H1 (cell line): ENCODE measurements at regions not wholly inside any gene's neighbourhood (a gene's known extent, or its start where the extent isn't known, plus 50 kb on each side); places are given as distances from the start of the nearest gene placed in this dataset.

Source experiments
- CHD7 ChIP-seq: fragments of 300-600 bp; sonication (generic); IDR thresholded peaks from 2 replicates; pipeline ENCODE4 v1.7.1; 2012; ENCODE audit warnings: low read length, moderate library complexity, mild to moderate bottlenecking, inconsistent platforms; ENCODE audit not compliant: insufficient replicate concordance
- MAFK ChIP-seq: IDR thresholded peaks from 2 replicates; pipeline ENCODE4 v1.6.1; 2012; ENCODE audit warnings: low read depth, mild to moderate bottlenecking, improper control_type of control experiment, low read length
- NRF1 ChIP-seq: IDR thresholded peaks from 2 replicates; pipeline ENCODE4 v1.6.1; 2011; ENCODE audit warnings: mild to moderate bottlenecking, low read depth, low read length, improper control_type of control experiment
- RBBP5 ChIP-seq: IDR thresholded peaks from 2 replicates; pipeline ENCODE4 v1.7.1; 2012; ENCODE audit warnings: low read depth, mild to moderate bottlenecking, inconsistent platforms, low read length, moderate library complexity, borderline replicate concordance

GRCh38 chr10:129056734-129057689 is 410.0 kb upstream of the MGMT start (continued):
- TF ChIP-seq CHD7 (no peak), NRF1 (no peak), MAFK (no peak), RBBP5 (no peak)
- TF ChIP-seq, all 59 proteins: peak for 0
